HG03575 (cell line): ENCODE measurements at regions not wholly inside any gene's neighbourhood (a gene's known extent, or its start where the extent isn't known, plus 50 kb on each side); places are given as distances from the start of the nearest gene placed in this dataset.

ENCODE experiments used
- ATAC-seq: cut with Tn5 transposase; IDR thresholded peaks from one replicate; pipeline ENCODE4 v1.9.1; 2021; ENCODE audit not compliant: unreplicated experiment, insufficient number of reproducible peaks, low FRiP score; ENCODE audit errors: extremely low read depth

- no peak for ATAC-seq
Observed at GRCh38 chr7:47647918-47648250, 66.0 kb upstream of the TNS3 start.

GRCh38 chr7:47647181-47647917 is 65.4 kb upstream of the TNS3 start:
- ATAC-seq: no peak

- no peak for ATAC-seq
Observed at GRCh38 chr7:47643716-47644400, 61.9 kb upstream of the TNS3 start.

GRCh38 chr7:47640265-47640664 is 58.4 kb upstream of the TNS3 start:
- no peak for ATAC-seq

GRCh38 chr7:47639495-47640110 is 57.7 kb upstream of the TNS3 start:
- no peak for ATAC-seq

- no peak for ATAC-seq
Observed at GRCh38 chr7:47638679-47639315, 56.9 kb upstream of the TNS3 start.

GRCh38 chr7:47636433-47637175 is 54.7 kb upstream of the TNS3 start:
- no peak for ATAC-seq

GRCh38 chr7:47636081-47636432 is 54.1 kb upstream of the TNS3 start:
- no peak for ATAC-seq

GRCh38 chr7:47635091-47636080 is 53.5 kb upstream of the TNS3 start:
- ATAC-seq: no peak

- no peak for ATAC-seq
Observed at GRCh38 chr7:47634273-47634672, 52.4 kb upstream of the TNS3 start.

- no peak for ATAC-seq
Observed at GRCh38 chr7:47633134-47633533, 51.2 kb upstream of the TNS3 start.
